ENCODE measurements at regions not wholly inside any gene's neighbourhood (a gene's known extent, or its start where the extent isn't known, plus 50 kb on each side); places are given as distances from the start of the nearest gene placed in this dataset.
"Not testable (repeated sequence)": the region's sequence is repeated elsewhere in the genome, so short reads cannot be mapped to it uniquely, and the experiment has no call there.

GRCh38 chr12:131437706-131438492 is 273.0 kb upstream of the SFSWAP start:
- no peak for DNase-seq (ENCODE audit: low spot score)

GRCh38 chr12:131438493-131438835 is 272.4 kb upstream of the SFSWAP start:
- not testable (repeated sequence) for DNase-seq (ENCODE audit: low spot score)

- DNase-seq (ENCODE audit: low spot score), result no peak
Measured at GRCh38 chr12:131438881-131439280, 272.0 kb upstream of the SFSWAP start.

GRCh38 chr12:131439752-131440151 is 271.1 kb upstream of the SFSWAP start:
- not testable (repeated sequence) for DNase-seq (ENCODE audit: low spot score)

- not testable (repeated sequence) for DNase-seq (ENCODE audit: low spot score)
Measured at GRCh38 chr12:131440209-131441059, 270.5 kb upstream of the SFSWAP start.

GRCh38 chr12:131441060-131441396 is 269.9 kb upstream of the SFSWAP start:
- no peak for DNase-seq (ENCODE audit: low spot score)

GRCh38 chr12:131441638-131442336 is 269.1 kb upstream of the SFSWAP start:
- DNase-seq (ENCODE audit: low spot score), result no peak

GRCh38 chr12:131442337-131442918 is 268.5 kb upstream of the SFSWAP start:
- no peak for DNase-seq (ENCODE audit: low spot score)

GRCh38 chr12:131443019-131444000 is 267.6 kb upstream of the SFSWAP start:
- no peak for DNase-seq (ENCODE audit: low spot score)

GRCh38 chr12:131444220-131445164 is 266.4 kb upstream of the SFSWAP start:
- no peak for DNase-seq (ENCODE audit: low spot score)

GRCh38 chr12:131445184-131445774 is 265.6 kb upstream of the SFSWAP start:
- DNase-seq (ENCODE audit: low spot score), result no peak

- no peak for DNase-seq (ENCODE audit: low spot score)
Measured at GRCh38 chr12:131445795-131446194, 265.1 kb upstream of the SFSWAP start.

GRCh38 chr12:131447636-131448035 is 263.3 kb upstream of the SFSWAP start:
- not testable (repeated sequence) for DNase-seq (ENCODE audit: low spot score)

GRCh38 chr12:131448254-131448795 is 262.6 kb upstream of the SFSWAP start:
- no peak for DNase-seq (ENCODE audit: low spot score)

- DNase-seq (ENCODE audit: low spot score), result no peak
Measured at GRCh38 chr12:131449027-131449426, 261.9 kb upstream of the SFSWAP start.

GRCh38 chr12:131452444-131452860 is 258.4 kb upstream of the SFSWAP start:
- DNase-seq (ENCODE audit: low spot score), result peak; percentile 8

GRCh38 chr12:131454418-131455217 is 256.3 kb upstream of the SFSWAP start:
- no peak for DNase-seq (ENCODE audit: low spot score)

GRCh38 chr12:131455218-131455506 is 255.7 kb upstream of the SFSWAP start:
- DNase-seq (ENCODE audit: low spot score), result no peak

Data from CD4-positive, alpha-beta T cell treated with Interleukin-2 at 100 ng/mL for 4 hours (primary cell).